Femur (tissue), 1 donor: ENCODE measurements at regions not wholly inside any gene's neighbourhood (a gene's known extent, or its start where the extent isn't known, plus 50 kb on each side); places are given as distances from the start of the nearest gene placed in this dataset.

Experiments used
- DNase-seq: peaks from one replicate; pipeline ENCODE4 v3.0.0-alpha.2; 2017

GRCh38 chr2:51534166-51534565 is 502.2 kb upstream of the NRXN1 start:
- no peak for DNase-seq

- DNase-seq, result no peak
Observed at GRCh38 chr2:51528156-51528555, 496.2 kb upstream of the NRXN1 start.

GRCh38 chr2:51526766-51527165 is 494.8 kb upstream of the NRXN1 start:
- DNase-seq, result no peak

- DNase-seq, result no peak
Observed at GRCh38 chr2:51516667-51517066, 484.7 kb upstream of the NRXN1 start.

GRCh38 chr2:51511002-51511401 is 479.1 kb upstream of the NRXN1 start:
- no peak for DNase-seq

GRCh38 chr2:51510303-51510702 is 478.4 kb upstream of the NRXN1 start:
- DNase-seq, result no peak

- DNase-seq, result no peak
Observed at GRCh38 chr2:51505533-51505932, 473.6 kb upstream of the NRXN1 start.

- no peak for DNase-seq
Observed at GRCh38 chr2:51490576-51491234, 458.8 kb upstream of the NRXN1 start.

GRCh38 chr2:51484605-51485004 is 452.7 kb upstream of the NRXN1 start:
- no peak for DNase-seq

- no peak for DNase-seq
Observed at GRCh38 chr2:51483720-51484119, 451.8 kb upstream of the NRXN1 start.

- no peak for DNase-seq
Observed at GRCh38 chr2:51472783-51473182, 440.9 kb upstream of the NRXN1 start.

GRCh38 chr2:51472300-51472699 is 440.4 kb upstream of the NRXN1 start:
- DNase-seq, result no peak

- DNase-seq, result no peak
Observed at GRCh38 chr2:51469102-51469501, 437.2 kb upstream of the NRXN1 start.

GRCh38 chr2:51465326-51465725 is 433.4 kb upstream of the NRXN1 start:
- no peak for DNase-seq

- no peak for DNase-seq
Observed at GRCh38 chr2:51454177-51454576, 422.2 kb upstream of the NRXN1 start.

- no peak for DNase-seq
Observed at GRCh38 chr2:51448911-51449310, 417.0 kb upstream of the NRXN1 start.

- no peak for DNase-seq
Observed at GRCh38 chr2:51441786-51442185, 409.9 kb upstream of the NRXN1 start.

GRCh38 chr2:51424418-51424817 is 392.5 kb upstream of the NRXN1 start:
- no peak for DNase-seq

GRCh38 chr2:51420511-51420910 is 388.6 kb upstream of the NRXN1 start:
- DNase-seq, result no peak

- DNase-seq, result no peak
Observed at GRCh38 chr2:51413726-51414125, 381.8 kb upstream of the NRXN1 start.

GRCh38 chr2:51410331-51410730 is 378.4 kb upstream of the NRXN1 start:
- no peak for DNase-seq

- DNase-seq, result no peak
Observed at GRCh38 chr2:51409920-51410319, 378.0 kb upstream of the NRXN1 start.

GRCh38 chr2:51404226-51404625 is 372.3 kb upstream of the NRXN1 start:
- DNase-seq, result no peak

GRCh38 chr2:51401546-51401945 is 369.6 kb upstream of the NRXN1 start:
- DNase-seq, result no peak

GRCh38 chr2:51387235-51387634 is 355.3 kb upstream of the NRXN1 start:
- no peak for DNase-seq

- no peak for DNase-seq
Observed at GRCh38 chr2:51379997-51380396, 348.1 kb upstream of the NRXN1 start.
